A673 (cell line): ENCODE measurements at regions not wholly inside any gene's neighbourhood (a gene's known extent, or its start where the extent isn't known, plus 50 kb on each side); places are given as distances from the start of the nearest gene placed in this dataset.

Source experiments
- CTCF ChIP-seq: fragments of 300-800, 200-600 bp; sonication (generic); conservative IDR thresholded peaks from 2 replicates; pipeline ENCODE4 v1.5.1; 2017; ENCODE audit warnings: low read depth, mild to moderate bottlenecking, antibody characterized with exemption, low read length, moderate library complexity, mixed read lengths
- EZH2 ChIP-seq: fragments of 200-600 bp; sonication (generic); IDR thresholded peaks from 2 replicates; pipeline ENCODE4 v1.6.1; 2017; ENCODE audit warnings: borderline replicate concordance, low read depth, mild to moderate bottlenecking, mixed read lengths, antibody characterized with exemption, low read length; ENCODE audit not compliant: poor library complexity, severe bottlenecking

- TF ChIP-seq CTCF (no peak), EZH2 (no peak)
Measured at GRCh38 chr1:112797224-112797623, 82.1 kb upstream of the PPM1J start.
